ENCODE measurements at regions not wholly inside any gene's neighbourhood (a gene's known extent, or its start where the extent isn't known, plus 50 kb on each side); places are given as distances from the start of the nearest gene placed in this dataset.
A peak's percentile ranks its signal among the peaks of the same experiment; 100 is the strongest.
"Not testable (repeated sequence)": the region's sequence is repeated elsewhere in the genome, so short reads cannot be mapped to it uniquely, and the experiment has no call there.

GRCh38 chr11:95625164-95625900 is 164.2 kb downstream of the FAM76B start:
- TF ChIP-seq POLR2AphosphoS5 (IDR thresholded peaks at IDR 0.05; ENCODE audit: low read depth, low read length) (no peak), POLR2A (IDR thresholded peaks at IDR 0.05; ENCODE audit: low read depth, low read length) (no peak), TAF1 (IDR thresholded peaks at IDR 0.05; ENCODE audit: borderline replicate concordance, low read depth, low read length) (no peak)
- DNase-seq (ENCODE audit: insufficient read length), result no peak
- peak; percentile 17 for FAIRE-seq

DNA sequence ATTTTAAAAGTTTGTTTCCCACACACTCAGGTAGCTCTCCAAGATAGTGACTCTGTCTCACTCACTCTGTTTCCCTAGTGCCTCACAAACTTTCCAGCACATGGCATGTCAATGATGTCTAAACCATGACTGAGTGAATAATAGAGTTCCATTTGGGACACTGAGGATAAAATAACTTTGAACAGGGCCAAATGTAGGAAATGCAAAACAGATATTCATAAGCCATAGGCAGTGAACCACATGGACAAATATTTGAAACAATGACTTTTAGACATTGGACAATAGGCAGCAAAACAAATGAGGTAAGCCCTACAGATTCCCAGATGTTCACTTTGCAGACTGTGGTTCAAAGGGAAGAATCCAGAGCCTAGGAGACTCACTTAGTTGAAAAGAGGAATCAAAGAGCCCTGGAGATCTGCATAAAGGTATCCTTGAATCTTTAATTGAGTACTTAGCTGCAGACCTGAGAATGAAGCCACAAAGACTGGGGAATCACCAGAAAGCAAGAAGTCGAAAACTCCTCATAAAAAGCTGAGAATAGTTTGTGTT is 173.3 kb downstream of the FAM76B start:
- no peak for TF ChIP-seq POLR2A (IDR thresholded peaks at IDR 0.05; ENCODE audit: low read depth, low read length)
- TF ChIP-seq POLR2AphosphoS5 (IDR thresholded peaks at IDR 0.05; ENCODE audit: low read depth, low read length), result no peak
- no peak for TF ChIP-seq TAF1 (IDR thresholded peaks at IDR 0.05; ENCODE audit: borderline replicate concordance, low read depth, low read length)
- FAIRE-seq (no peak), DNase-seq (ENCODE audit: insufficient read length) (no peak)

DNA sequence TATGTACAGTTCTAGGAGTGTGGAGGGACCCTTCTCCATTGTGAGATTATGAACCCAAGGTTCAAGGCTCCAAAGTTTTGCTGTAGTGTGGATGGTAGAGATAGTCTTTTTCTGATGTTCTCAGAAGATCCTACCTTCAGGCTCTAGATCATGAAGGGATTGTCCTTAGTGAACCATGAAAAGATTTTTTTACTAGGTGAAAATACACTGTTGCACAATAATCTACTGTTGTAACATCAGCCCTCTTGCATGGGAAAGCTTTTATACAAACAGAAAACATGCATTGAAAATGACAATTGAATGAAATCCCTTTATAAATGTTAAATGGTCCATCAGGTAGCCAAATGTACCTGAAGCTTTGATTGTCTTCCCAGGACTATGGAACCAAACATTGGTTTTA is 177.8 kb downstream of the FAM76B start:
- DNase-seq (ENCODE audit: insufficient read length) (no peak), FAIRE-seq (no peak)

DNA sequence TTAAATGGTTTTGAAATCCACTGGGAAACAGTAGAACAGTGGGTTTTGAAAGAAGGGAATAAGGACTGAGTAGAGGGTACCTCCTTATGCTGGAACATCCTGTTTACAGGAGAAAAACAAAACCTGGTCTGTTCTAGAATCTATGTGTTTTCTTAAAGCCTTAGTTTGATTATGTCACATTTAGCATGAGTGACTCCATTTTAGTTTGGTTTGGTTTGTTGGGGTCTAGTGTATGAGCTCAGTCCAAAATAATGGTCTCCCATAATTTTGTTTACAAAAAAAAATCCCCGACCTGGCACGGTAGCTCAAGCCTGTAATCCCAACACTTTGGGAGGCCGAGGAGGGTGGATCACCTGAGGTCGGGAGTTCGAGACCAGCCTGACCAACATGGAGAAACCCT is 179.4 kb downstream of the FAM76B start:
- DNase-seq (ENCODE audit: insufficient read length); FAIRE-seq: not testable (repeated sequence)

More for the DNA sequence above, 177.8 kb downstream of the FAM76B start:
- no peak for TF ChIP-seq POLR2AphosphoS5 (IDR thresholded peaks at IDR 0.05; ENCODE audit: low read depth, low read length)
- no peak for TF ChIP-seq TAF1 (IDR thresholded peaks at IDR 0.05; ENCODE audit: borderline replicate concordance, low read depth, low read length)
- TF ChIP-seq POLR2A (IDR thresholded peaks at IDR 0.05; ENCODE audit: low read depth, low read length), result no peak

GRCh38 chr11:95608093-95608492 is 181.5 kb downstream of the FAM76B start:
- TF ChIP-seq TAF1 (IDR thresholded peaks at IDR 0.05; ENCODE audit: borderline replicate concordance, low read depth, low read length), result no peak
- no peak for TF ChIP-seq POLR2AphosphoS5 (IDR thresholded peaks at IDR 0.05; ENCODE audit: low read depth, low read length)
- TF ChIP-seq POLR2A (IDR thresholded peaks at IDR 0.05; ENCODE audit: low read depth, low read length), result no peak
- no peak for DNase-seq (ENCODE audit: insufficient read length)
- FAIRE-seq, result no peak

DNA sequence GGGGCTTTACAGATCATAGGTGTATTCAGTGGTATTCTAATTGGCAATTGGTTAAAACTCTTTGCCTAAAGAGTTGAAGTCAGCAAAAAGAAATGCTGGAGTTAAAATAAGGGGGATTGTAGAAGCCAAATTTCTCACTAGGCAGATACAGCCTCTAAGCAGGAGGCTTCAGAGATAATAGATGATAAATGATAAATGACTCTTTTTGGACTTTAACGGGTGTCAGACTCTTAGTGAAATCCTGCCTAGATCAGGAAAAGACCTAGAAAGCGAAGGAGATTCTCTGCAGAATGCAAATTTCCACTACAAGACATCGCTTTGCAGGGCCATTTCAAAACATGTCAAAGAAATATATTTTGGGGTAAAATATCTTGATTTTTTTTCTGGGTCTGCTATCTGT is 182.8 kb downstream of the FAM76B start:
- no peak for FAIRE-seq
- DNase-seq (ENCODE audit: insufficient read length), result no peak
- TF ChIP-seq TAF1 (IDR thresholded peaks at IDR 0.05; ENCODE audit: borderline replicate concordance, low read depth, low read length), result no peak
- no peak for TF ChIP-seq POLR2AphosphoS5 (IDR thresholded peaks at IDR 0.05; ENCODE audit: low read depth, low read length)
- TF ChIP-seq POLR2A (IDR thresholded peaks at IDR 0.05; ENCODE audit: low read depth, low read length), result no peak

GRCh38 chr11:95605271-95605940 is 184.2 kb downstream of the FAM76B start:
- no peak for DNase-seq (ENCODE audit: insufficient read length)
- FAIRE-seq, result no peak
- TF ChIP-seq POLR2A (IDR thresholded peaks at IDR 0.05; ENCODE audit: low read depth, low read length), result no peak
- no peak for TF ChIP-seq TAF1 (IDR thresholded peaks at IDR 0.05; ENCODE audit: borderline replicate concordance, low read depth, low read length)
- TF ChIP-seq POLR2AphosphoS5 (IDR thresholded peaks at IDR 0.05; ENCODE audit: low read depth, low read length), result no peak

GRCh38 chr11:95599959-95600586 is 189.5 kb downstream of the FAM76B start:
- no peak for TF ChIP-seq POLR2A (IDR thresholded peaks at IDR 0.05; ENCODE audit: low read depth, low read length)
- no peak for TF ChIP-seq POLR2AphosphoS5 (IDR thresholded peaks at IDR 0.05; ENCODE audit: low read depth, low read length)
- TF ChIP-seq TAF1 (IDR thresholded peaks at IDR 0.05; ENCODE audit: borderline replicate concordance, low read depth, low read length), result no peak
- DNase-seq (ENCODE audit: insufficient read length) (no peak), FAIRE-seq (no peak)

GRCh38 chr11:95595973-95596489 is 193.6 kb downstream of the FAM76B start:
- TF ChIP-seq POLR2AphosphoS5 (IDR thresholded peaks at IDR 0.05; ENCODE audit: low read depth, low read length) (no peak), TAF1 (IDR thresholded peaks at IDR 0.05; ENCODE audit: borderline replicate concordance, low read depth, low read length) (no peak), POLR2A (IDR thresholded peaks at IDR 0.05; ENCODE audit: low read depth, low read length) (no peak)
- FAIRE-seq, result no peak
- DNase-seq (ENCODE audit: insufficient read length), result no peak

DNA sequence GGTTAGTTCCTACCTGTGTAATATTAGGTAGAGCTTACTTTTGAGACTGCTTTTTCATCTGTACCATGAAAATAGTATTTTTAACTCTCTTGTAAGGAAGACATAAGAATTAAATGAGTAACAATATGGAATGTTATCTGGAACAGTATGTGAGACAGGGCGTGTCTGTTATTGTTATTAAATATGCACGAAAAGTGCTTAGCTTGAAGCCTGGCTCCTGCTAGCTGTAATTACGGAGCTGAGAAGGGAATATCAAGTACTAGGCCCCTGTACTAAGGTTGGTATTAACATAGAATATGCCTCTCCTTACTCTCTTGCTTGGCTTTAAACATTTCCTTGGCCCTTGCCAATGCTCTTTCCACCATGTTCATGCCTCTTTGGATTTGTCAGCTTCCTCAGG is 194.0 kb downstream of the FAM76B start:
- no peak for DNase-seq (ENCODE audit: insufficient read length)
- no peak for TF ChIP-seq TAF1 (IDR thresholded peaks at IDR 0.05; ENCODE audit: borderline replicate concordance, low read depth, low read length)
- TF ChIP-seq POLR2AphosphoS5 (IDR thresholded peaks at IDR 0.05; ENCODE audit: low read depth, low read length), result no peak
- no peak for TF ChIP-seq POLR2A (IDR thresholded peaks at IDR 0.05; ENCODE audit: low read depth, low read length)
- FAIRE-seq, result no peak

DNA sequence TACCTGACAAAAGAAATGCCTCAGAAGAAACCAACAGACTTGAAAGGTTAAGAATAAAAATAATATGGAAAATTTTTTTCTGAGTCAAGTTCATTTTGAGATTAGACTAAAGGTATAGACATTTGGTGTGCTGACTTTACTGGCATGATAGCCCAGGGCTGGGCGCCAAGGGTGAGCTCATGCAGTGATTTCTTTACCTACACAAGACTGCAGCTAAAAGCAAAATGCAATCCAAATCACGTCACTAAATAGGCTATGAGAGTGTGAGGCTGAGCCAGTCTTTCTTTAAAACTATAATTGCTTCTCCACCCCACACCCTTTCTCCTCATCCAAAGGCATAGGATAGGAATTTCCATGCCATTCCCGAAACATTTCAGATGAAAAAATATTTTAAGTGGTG is 196.5 kb downstream of the FAM76B start:
- no peak for DNase-seq (ENCODE audit: insufficient read length)
- no peak for FAIRE-seq
- TF ChIP-seq TAF1 (IDR thresholded peaks at IDR 0.05; ENCODE audit: borderline replicate concordance, low read depth, low read length) (no peak), POLR2A (IDR thresholded peaks at IDR 0.05; ENCODE audit: low read depth, low read length) (no peak), POLR2AphosphoS5 (IDR thresholded peaks at IDR 0.05; ENCODE audit: low read depth, low read length) (no peak)
